ENCODE measurements at regions not wholly inside any gene's neighbourhood (a gene's known extent, or its start where the extent isn't known, plus 50 kb on each side); places are given as distances from the start of the nearest gene placed in this dataset.

GRCh38 chr16:86869288-86870022 lies 291.1 kb downstream of the FOXL1 start:
- Histone ChIP-seq H3K36me3 (ENCODE audit: insufficient read depth, low read length) (no peaks in the 10 kb centered on the region), H3K27ac (ENCODE audit: low read length) (no peak overlapping the region), H3K27me3 (ENCODE audit: insufficient read depth, low read length, poor library complexity) (peaks cover 3% of the 10 kb centered on the region), H3K9ac (ENCODE audit: low read depth, low read length) (no peak overlapping the region), H4K20me1 (ENCODE audit: insufficient read depth, low read length) (no peaks in the 10 kb centered on the region), H3K9me3 (ENCODE audit: insufficient read depth, low read length, severe bottlenecking) (no peaks in the 10 kb centered on the region), H3K4me2 (ENCODE audit: insufficient read depth, low read length) (no peak overlapping the region), H2AFZ (ENCODE audit: low read depth, low read length) (no peak overlapping the region), H3K4me3 (ENCODE audit: low read depth in 1 of 2, low read length in 2 of 2) (no peak overlapping the region), H3K4me1 (ENCODE audit: insufficient read depth, low read length) (no peaks in the 10 kb centered on the region), H3K79me2 (ENCODE audit: insufficient read depth, low read length) (no peaks in the 10 kb centered on the region)
- ATAC-seq (ENCODE audit: insufficient read depth, low read depth) (no peak), DNase-seq (no peak)
- no peak for TF ChIP-seq EZH2 (IDR thresholded peaks at IDR 0.05; ENCODE audit: borderline replicate concordance, low read depth, low read length, severe bottlenecking)
- TF ChIP-seq CTCF (IDR thresholded peaks at IDR 0.05; ENCODE audit: borderline replicate concordance, extremely low read depth, low read length, poor library complexity, severe bottlenecking), result no peak

DNA sequence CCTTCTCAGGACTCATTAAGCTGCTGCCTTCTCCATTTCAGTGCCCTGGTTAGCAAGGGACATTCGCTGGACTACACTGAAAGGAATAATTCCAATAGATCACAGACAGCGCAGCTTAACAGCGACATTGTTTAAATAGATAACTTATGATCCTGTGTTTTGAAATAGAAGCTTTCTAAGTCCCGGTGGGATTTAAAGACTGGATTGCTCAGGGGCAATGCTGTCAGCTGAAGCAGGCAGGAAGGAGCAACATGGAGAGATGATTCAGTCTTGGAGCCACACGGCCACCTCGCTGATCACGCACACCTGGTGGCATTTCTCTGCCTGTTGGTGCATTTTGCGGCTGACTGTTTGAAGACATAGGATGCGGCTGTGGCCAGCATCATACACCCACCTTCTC lies 292.0 kb downstream of the FOXL1 start:
- Histone ChIP-seq H2AFZ (ENCODE audit: low read depth, low read length) (no peak overlapping the region), H4K20me1 (ENCODE audit: insufficient read depth, low read length) (no peaks in the 10 kb centered on the region), H3K4me2 (ENCODE audit: insufficient read depth, low read length) (no peak overlapping the region), H3K79me2 (ENCODE audit: insufficient read depth, low read length) (no peaks in the 10 kb centered on the region), H3K36me3 (ENCODE audit: insufficient read depth, low read length) (no peaks in the 10 kb centered on the region), H3K27me3 (ENCODE audit: insufficient read depth, low read length, poor library complexity) (peaks cover 3% of the 10 kb centered on the region), H3K4me3 (ENCODE audit: low read depth in 1 of 2, low read length in 2 of 2) (no peak overlapping the region), H3K27ac (ENCODE audit: low read length) (no peak overlapping the region), H3K9me3 (ENCODE audit: insufficient read depth, low read length, severe bottlenecking) (no peaks in the 10 kb centered on the region), H3K4me1 (ENCODE audit: insufficient read depth, low read length) (no peaks in the 10 kb centered on the region), H3K9ac (ENCODE audit: low read depth, low read length) (no peak overlapping the region)
- ATAC-seq (ENCODE audit: insufficient read depth, low read depth), result no peak
- TF ChIP-seq CTCF (IDR thresholded peaks at IDR 0.05; ENCODE audit: borderline replicate concordance, extremely low read depth, low read length, poor library complexity, severe bottlenecking), result no peak
- no peak for TF ChIP-seq EZH2 (IDR thresholded peaks at IDR 0.05; ENCODE audit: borderline replicate concordance, low read depth, low read length, severe bottlenecking)
- no peak for DNase-seq

GRCh38 chr16:86872131-86872530 lies 293.8 kb downstream of the FOXL1 start:
- H3K4me2 ChIP-seq (ENCODE audit: insufficient read depth, low read length), result no peak overlapping the region
- no peak overlapping the region for H3K27ac ChIP-seq (ENCODE audit: low read length)
- DNase-seq, result no peak

More at GRCh38 chr16:86872131-86872530, 293.8 kb downstream of the FOXL1 start:
- no peak for ATAC-seq (ENCODE audit: insufficient read depth, low read depth)
- H3K4me3 ChIP-seq (ENCODE audit: low read depth in 1 of 2, low read length in 2 of 2), result no peak overlapping the region
- no peaks in the 10 kb centered on the region for H3K9me3 ChIP-seq (ENCODE audit: insufficient read depth, low read length, severe bottlenecking)
- H3K79me2 ChIP-seq (ENCODE audit: insufficient read depth, low read length), result no peaks in the 10 kb centered on the region
- H3K4me1 ChIP-seq (ENCODE audit: insufficient read depth, low read length), result no peaks in the 10 kb centered on the region
- H3K9ac ChIP-seq (ENCODE audit: low read depth, low read length), result no peak overlapping the region
- no peak overlapping the region for H2AFZ ChIP-seq (ENCODE audit: low read depth, low read length)
- no peaks in the 10 kb centered on the region for H4K20me1 ChIP-seq (ENCODE audit: insufficient read depth, low read length)
- peaks cover 3% of the 10 kb centered on the region for H3K27me3 ChIP-seq (ENCODE audit: insufficient read depth, low read length, poor library complexity)
- H3K36me3 ChIP-seq (ENCODE audit: insufficient read depth, low read length), result no peaks in the 10 kb centered on the region
- TF ChIP-seq EZH2 (IDR thresholded peaks at IDR 0.05; ENCODE audit: borderline replicate concordance, low read depth, low read length, severe bottlenecking) (no peak), CTCF (IDR thresholded peaks at IDR 0.05; ENCODE audit: borderline replicate concordance, extremely low read depth, low read length, poor library complexity, severe bottlenecking) (no peak)
